Femur (tissue), 1 donor: ENCODE measurements at regions not wholly inside any gene's neighbourhood (a gene's known extent, or its start where the extent isn't known, plus 50 kb on each side); places are given as distances from the start of the nearest gene placed in this dataset.

Source experiments
- DNase-seq: peaks from one replicate; pipeline ENCODE4 v3.0.0-alpha.2; 2017

- DNase-seq: no peak
Measured at GRCh38 chr14:104343690-104344640, 205.6 kb downstream of the KIF26A start.

- DNase-seq: no peak
Measured at GRCh38 chr14:104344818-104345620, 206.6 kb downstream of the KIF26A start.

DNA sequence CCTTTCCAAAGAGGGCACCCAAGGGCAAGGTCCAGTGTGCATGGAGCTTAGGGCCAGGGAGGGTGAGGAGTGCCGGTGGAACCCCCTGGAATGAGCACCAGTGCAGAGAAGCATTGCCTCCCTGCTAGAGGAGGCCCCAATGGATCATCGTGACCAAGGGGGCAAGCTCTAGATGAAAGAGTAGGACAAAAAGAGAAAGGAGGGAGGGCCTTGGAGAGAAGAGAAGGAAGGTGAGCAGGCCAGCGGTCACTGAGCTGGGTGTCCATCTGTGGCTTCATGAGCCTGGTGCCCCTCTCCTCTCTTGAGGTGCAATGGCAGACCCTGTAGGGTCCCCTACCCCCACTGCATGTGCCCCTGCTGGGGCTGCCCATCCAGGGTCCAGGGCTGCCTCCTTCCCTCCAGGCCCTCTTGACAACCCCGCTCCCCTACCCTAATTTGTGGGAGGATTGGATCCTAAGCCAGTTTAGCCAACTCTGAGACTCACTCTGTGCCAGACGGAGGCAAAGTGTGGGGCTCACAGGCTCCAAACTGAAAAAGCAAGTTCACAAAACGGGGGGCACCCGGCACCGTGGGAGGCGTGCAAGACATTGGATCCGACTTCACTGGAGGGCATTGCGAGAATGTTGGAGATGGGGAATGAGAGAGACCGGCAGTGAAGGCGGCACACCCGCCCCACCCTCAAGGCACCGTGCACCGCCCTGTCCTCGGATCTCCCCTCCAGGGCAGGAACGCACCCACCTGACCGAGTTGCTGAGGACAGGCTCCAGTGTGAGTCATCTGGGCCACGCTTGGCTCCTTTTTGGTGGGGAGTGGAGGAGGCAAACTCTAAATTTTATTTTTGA, 207.5 kb downstream of the KIF26A start:
- DNase-seq: no peak

- no peak for DNase-seq
Measured at GRCh38 chr14:104346608-104347007, 208.2 kb downstream of the KIF26A start.

- peak; percentile 18 for DNase-seq
Measured at GRCh38 chr14:104348741-104349140, 210.4 kb downstream of the KIF26A start.

GRCh38 chr14:104349950-104350349, 211.6 kb downstream of the KIF26A start:
- peak; percentile 11 for DNase-seq

DNA sequence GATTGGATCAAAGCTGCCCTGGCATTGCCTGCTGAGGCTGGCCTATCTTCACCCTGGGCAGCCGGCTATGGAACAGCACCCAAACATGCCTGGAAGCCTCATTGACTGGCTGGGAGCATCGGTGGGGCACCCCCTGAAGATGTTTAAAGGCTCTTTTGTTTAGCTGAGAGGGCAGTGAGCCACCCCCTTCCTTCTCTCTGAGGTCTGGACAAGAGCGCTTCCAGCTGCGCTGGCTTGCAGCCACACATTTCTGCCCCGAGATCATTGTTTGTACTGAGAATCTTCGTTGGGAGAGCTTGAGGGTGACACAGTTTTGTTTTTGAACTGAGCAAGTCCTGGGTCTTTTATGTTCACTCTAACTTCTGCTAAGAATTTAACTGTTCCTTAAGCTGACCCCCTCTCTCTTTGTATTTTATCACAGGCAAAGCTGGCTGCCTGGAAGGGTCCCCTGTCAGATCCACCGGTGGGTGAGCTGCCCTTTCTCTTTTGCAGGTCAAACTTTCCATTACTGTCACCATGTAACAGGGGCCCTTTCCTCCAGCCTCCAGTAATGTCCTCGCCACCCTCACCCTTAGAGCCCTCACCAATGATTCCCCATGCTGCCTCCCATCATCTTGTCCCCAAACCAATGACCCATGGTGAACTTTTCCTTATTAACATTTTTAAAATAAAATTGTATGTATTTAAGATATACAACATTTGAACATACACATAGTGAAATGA, 212.2 kb downstream of the KIF26A start:
- DNase-seq: peak; percentile 64

DNA sequence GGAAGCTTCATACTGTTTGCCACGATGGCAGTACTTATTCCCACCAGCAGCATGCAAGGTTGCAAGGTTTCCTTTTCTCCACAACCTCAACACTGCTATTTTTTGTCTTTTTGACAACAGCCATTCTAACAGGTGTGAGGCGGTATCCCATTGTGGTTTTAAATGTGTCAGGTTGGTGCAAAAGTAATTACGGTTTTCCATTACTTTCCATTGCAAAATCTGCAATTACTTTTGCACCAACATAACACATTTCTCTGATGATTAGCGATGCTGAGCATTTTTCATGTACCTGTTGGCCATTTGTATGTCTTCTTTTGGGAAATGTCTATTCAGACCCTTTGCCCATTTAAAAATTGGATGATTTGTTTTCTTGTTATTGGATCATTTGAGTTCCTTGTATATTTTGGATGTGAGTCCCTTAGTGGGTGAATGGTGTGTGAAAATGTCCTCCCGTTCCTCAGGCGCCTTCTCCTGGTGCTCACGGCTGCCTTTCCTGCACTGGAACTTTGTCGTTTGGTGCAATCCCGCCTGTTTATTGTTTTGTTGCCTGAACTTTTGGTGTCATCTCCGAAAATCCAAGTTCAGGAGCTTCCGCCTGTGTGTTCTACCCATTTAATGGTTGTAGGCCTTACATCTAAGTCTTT, 213.6 kb downstream of the KIF26A start:
- DNase-seq: no peak

GRCh38 chr14:104352493-104353220, 214.3 kb downstream of the KIF26A start:
- DNase-seq: peak; percentile 7

GRCh38 chr14:104353221-104353920, 215.0 kb downstream of the KIF26A start:
- DNase-seq: peak; percentile 14

GRCh38 chr14:104353921-104354701, 215.7 kb downstream of the KIF26A start:
- peak; percentile 48 for DNase-seq

- peak; percentile 19 for DNase-seq
Measured at GRCh38 chr14:104355101-104356019, 217.0 kb downstream of the KIF26A start.

DNA sequence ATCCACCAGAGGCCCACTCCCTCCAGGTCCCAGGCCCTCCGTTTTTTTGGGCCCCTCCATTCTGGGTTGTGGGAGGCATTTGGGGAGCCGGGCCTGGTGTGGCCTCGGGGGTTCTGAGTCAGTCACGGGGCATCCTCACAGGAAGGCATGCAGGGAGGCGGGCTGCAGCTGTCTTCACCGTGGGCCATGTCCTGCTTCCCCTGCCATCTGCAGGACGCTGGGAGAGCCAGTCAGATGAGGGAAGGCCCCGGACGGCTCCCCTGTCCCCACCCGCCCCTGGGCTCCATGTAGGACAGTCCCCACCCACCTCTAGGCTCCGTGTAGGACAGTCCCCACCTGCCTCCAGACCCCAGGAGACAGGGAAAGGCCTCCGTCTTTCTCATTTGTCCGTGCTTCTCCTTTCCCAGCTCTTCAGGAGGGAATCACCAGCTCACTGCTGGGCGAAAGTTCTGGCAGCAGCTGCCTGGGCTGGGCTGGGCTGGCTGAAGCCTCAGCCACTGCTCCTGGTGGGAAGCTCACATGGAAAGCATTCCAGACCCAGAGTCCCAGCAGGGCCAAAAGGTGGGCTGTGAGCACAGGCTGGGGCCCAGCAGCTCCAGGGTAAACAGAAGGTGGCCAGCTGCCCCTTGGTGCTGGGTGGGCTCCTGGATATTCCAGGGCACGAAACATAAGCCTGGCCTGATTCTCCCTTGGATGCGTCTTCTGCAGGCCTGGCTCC, 217.8 kb downstream of the KIF26A start:
- peak; percentile 31 for DNase-seq

GRCh38 chr14:104356738-104357688, 218.6 kb downstream of the KIF26A start:
- DNase-seq: peak; percentile 11

DNA sequence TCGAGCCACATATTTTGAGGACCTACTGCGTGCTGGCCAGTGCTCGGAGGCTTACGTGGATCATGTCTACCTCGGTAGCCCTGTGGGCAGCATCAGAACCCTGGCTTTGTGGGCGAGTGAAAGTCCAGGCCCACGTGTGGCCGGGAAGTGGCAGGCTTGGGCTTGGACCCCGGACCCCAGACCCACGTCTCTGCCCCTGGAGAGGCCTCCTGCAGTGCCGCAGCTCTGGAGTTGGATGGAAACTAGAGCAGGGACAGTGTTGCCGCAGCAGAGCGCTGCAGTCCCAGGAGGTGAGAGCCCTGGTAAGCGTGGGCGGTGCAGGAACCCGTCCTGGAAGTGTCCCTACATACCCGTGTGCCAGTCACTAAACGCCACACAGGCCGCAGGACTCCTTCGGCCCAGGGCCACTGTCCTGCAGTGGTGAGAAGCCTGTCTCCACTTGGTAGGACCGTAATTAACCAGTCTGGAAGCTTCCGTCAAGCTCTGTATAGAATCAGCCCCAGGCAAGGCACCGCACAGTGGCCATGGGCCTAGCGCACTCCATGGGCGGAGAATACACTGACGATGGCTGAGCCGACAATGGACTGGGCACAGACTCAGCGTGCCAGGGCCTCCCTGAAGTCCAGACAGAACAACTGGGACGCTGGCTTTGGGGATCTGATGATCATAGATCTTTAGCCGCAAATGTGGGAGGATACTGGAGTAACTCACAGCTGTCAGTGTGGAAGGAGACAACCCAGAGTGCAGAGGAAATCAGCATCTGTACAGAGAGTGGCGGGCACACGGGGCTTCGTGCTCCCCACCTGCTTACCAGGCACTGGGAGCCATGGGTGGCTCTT, 219.5 kb downstream of the KIF26A start:
- peak; percentile 12 for DNase-seq
